ENCODE measurements at regions not wholly inside any gene's neighbourhood (a gene's known extent, or its start where the extent isn't known, plus 50 kb on each side); places are given as distances from the start of the nearest gene placed in this dataset.

- TF ChIP-seq CTCF (IDR thresholded peaks at IDR 0.05) (no peak), POLR2A (IDR thresholded peaks at IDR 0.05) (no peak)
These were observed 1181.2 kb upstream of the CDH9 start for GRCh38 chr5:28219539-28219938.

Measured in body of pancreas (tissue), 4 donors.